Sigmoid colon (tissue), 6 donors: ENCODE measurements at regions not wholly inside any gene's neighbourhood (a gene's known extent, or its start where the extent isn't known, plus 50 kb on each side); places are given as distances from the start of the nearest gene placed in this dataset.

Source experiments
- DNase-seq: peaks from one replicate; pipeline ENCODE4 v3.0.0-alpha.2; 2019
- H3K27ac ChIP-seq, 4 donors: fragments of 200-600 bp; sonication (generic); one replicate each; pipeline ENCODE4 v1.5.1; 2016 to 2019; ENCODE audit warnings: mild to moderate bottlenecking in 1 of 4
- H3K27me3 ChIP-seq, 3 donors: fragments of 200-600 bp; sonication (generic); one replicate each; pipeline ENCODE4 v1.5.1; 2019; ENCODE audit warnings: mild to moderate bottlenecking in 1 of 3
- H3K36me3 ChIP-seq, 4 donors: fragments of 200-600 bp; sonication (generic); one replicate each; pipeline ENCODE4 v1.5.1; 2016 to 2019
- H3K4me1 ChIP-seq, 4 donors: fragments of 200-600 bp; sonication (generic); one replicate each; pipeline ENCODE4 v1.5.1; 2017 to 2019
- H3K4me3 ChIP-seq, 4 donors: fragments of 200-600 bp; sonication (generic); one replicate each; pipeline ENCODE4 v1.5.1; 2017 to 2019; ENCODE audit warnings: mild to moderate bottlenecking in 2 of 4, moderate library complexity in 1 of 4
- H3K9me3 ChIP-seq, 4 donors: fragments of 200-600 bp in 3 of 4; sonication (generic) in 3 of 4; one replicate each; pipeline versions ENCODE4 v1.5.1 to v1.6.1; 2013 to 2019
- EP300 ChIP-seq, 4 donors: sonication (generic); formaldehyde crosslinking; IDR thresholded peaks; one replicate each; pipeline ENCODE4 v1.6.1; 2017; ENCODE audit warnings: antibody characterized with exemption in 4 of 4
- POLR2A ChIP-seq, 2 donors: fragments of 450-650 bp; IDR thresholded peaks; one replicate each; pipeline ENCODE4 v1.6.1; 2016; ENCODE audit warnings: antibody characterized with exemption in 2 of 2, mild to moderate bottlenecking in 2 of 2, moderate library complexity in 2 of 2
- POLR2AphosphoS5 ChIP-seq, 4 donors: sonication (generic); formaldehyde crosslinking; IDR thresholded peaks; one replicate each; pipeline ENCODE4 v1.6.1; 2017; ENCODE audit warnings: antibody characterized with exemption in 4 of 4
- WGBS, 2 donors: extraction: QIAGEN DNeasy Blood & Tissue Kit; methylation state at CpG; one replicate each; pipeline ENCODE4 v1.1.7; 2013; 5-methylcytosine and 5-hydroxymethylcytosine counted together
- intact Hi-C: fragments of 100-400 bp; cut with DNase I; formaldehyde crosslinking; loops from one replicate; pipeline ENCODE4 v1.15.1; 2023
- TF ChIP-seq, protein P1 (sequence below), 4 experiments: fragments of 450-650 bp in 3 of 4; fragments of 200-600 bp in 1 of 4; IDR thresholded peaks; one replicate each; pipeline ENCODE4 v1.5.1; 2016 to 2019; ENCODE audit warnings: antibody characterized with exemption in 4 of 4, mild to moderate bottlenecking in 3 of 4, moderate library complexity in 2 of 4
- donor health status: healthy with polysubstance abuse.
- donor health status: healthy.

DNA sequence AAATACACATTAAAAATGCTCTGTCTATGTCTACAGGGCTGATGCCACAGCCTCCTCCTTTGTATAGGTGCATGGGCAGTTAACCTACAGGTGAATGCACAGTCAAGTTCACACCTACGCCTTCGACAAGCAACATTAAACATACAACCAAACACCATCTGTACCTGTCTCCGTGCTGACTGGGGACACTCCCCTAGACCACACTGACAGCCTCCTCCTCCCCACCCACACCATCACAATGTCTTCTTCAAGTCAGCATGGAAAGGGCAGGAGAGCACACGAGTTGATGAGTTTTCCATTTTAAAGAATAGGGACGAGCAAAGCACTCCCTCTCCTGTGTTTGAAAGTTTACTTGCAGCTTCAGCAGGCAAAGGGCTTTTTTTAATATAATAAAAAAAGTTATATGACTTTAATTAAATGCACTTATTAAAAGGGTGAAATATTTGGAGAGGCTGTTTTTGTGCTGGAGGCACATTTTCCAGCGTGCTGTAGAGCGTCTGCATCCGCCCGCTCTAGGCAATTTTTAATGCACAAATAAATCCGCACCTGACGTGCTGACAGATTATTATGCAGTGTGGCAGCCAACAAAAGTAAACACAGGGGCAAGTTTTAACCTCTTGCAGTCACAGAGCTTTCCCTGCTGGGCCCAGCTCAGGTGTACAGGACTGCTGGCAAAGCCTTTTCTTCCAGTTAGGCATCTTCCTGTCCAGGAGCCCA, 367.9 kb downstream of the SOX9 start:
- H3K27ac ChIP-seq: no peak overlapping the region
- intact Hi-C loops: no loop called here
- H3K9me3 ChIP-seq: peaks cover 0 to 4% (median 0%) of the 10 kb centered on the region in 4 donors
- H3K36me3 ChIP-seq: no peaks in the 10 kb centered on the region
- TF ChIP-seq EP300 (IDR thresholded peaks at IDR 0.05) (no peak), POLR2A (IDR thresholded peaks at IDR 0.05) (no peak), POLR2AphosphoS5 (IDR thresholded peaks at IDR 0.05) (no peak)
- TF ChIP-seq, protein P1, sequence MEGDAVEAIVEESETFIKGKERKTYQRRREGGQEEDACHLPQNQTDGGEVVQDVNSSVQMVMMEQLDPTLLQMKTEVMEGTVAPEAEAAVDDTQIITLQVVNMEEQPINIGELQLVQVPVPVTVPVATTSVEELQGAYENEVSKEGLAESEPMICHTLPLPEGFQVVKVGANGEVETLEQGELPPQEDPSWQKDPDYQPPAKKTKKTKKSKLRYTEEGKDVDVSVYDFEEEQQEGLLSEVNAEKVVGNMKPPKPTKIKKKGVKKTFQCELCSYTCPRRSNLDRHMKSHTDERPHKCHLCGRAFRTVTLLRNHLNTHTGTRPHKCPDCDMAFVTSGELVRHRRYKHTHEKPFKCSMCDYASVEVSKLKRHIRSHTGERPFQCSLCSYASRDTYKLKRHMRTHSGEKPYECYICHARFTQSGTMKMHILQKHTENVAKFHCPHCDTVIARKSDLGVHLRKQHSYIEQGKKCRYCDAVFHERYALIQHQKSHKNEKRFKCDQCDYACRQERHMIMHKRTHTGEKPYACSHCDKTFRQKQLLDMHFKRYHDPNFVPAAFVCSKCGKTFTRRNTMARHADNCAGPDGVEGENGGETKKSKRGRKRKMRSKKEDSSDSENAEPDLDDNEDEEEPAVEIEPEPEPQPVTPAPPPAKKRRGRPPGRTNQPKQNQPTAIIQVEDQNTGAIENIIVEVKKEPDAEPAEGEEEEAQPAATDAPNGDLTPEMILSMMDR (IDR thresholded peaks at IDR 0.05): no peak
- 15 to 53% methylated on average over 11 of the region's 11 CpGs for WGBS, 2 donors
- H3K4me1 ChIP-seq: no peaks in the 10 kb centered on the region
- peaks cover 0 to 7% (median 0%) of the 10 kb centered on the region in 3 donors for H3K27me3 ChIP-seq
- no peak overlapping the region for H3K4me3 ChIP-seq
- DNase-seq: no peak

DNA sequence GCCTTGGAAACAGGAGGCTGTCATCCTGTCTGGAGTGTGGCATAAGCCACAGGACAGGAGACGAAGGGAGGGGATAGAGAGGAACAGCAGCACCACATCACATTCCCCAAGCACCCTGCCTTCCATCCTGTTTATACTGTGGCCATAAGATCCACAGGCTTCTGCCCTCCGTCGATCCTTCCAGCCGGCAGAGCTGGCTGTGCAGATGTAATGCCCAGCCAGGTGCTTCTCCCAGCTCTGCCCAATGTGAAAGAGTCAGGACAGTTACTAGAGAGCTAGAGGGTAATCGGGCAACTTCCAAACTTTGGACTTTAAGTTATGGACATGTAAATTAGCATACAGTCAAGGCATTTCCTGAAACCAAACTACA, 368.4 kb downstream of the SOX9 start:
- no peak for DNase-seq
- WGBS, 2 donors: 5 to 33% methylated on average over 5 of the region's 5 CpGs
- intact Hi-C loops: no loop called here
- Histone ChIP-seq H3K9me3 (peaks cover 0 to 4% (median 0%) of the 10 kb centered on the region in 4 donors), H3K27me3 (peaks cover 0 to 7% (median 0%) of the 10 kb centered on the region in 3 donors), H3K27ac (no peak overlapping the region), H3K36me3 (no peaks in the 10 kb centered on the region), H3K4me1 (no peaks in the 10 kb centered on the region), H3K4me3 (no peak overlapping the region)
- no peak for TF ChIP-seq POLR2AphosphoS5 (IDR thresholded peaks at IDR 0.05)
- TF ChIP-seq POLR2A (IDR thresholded peaks at IDR 0.05): no peak
- TF ChIP-seq EP300 (IDR thresholded peaks at IDR 0.05): no peak

DNA sequence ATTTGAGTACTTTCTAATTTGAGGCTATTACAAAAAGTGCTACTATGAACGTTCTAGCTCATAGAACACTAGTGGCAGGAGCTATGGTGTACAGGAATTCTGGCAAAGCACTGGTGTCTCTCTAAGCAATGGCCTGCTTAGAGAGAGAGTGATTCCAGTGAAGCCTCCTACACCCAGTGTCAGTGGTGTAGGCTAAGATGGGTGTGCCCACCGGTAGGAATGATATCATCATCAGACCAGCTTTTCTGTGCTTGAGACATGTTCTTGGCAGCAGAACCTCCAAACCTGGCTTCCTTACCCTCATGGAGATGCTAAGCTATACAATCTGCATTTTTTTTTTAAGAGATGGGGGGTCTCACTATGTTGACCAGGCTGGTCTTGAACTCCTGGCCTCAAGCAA, 370.3 kb downstream of the SOX9 start:
- H3K36me3 ChIP-seq: no peaks in the 10 kb centered on the region
- no peaks in the 10 kb centered on the region for H3K4me1 ChIP-seq
- H3K27me3 ChIP-seq: peaks cover 0 to 7% (median 0%) of the 10 kb centered on the region in 3 donors
- WGBS, 2 donors: 84 to 90% methylated on average over 2 of the region's 2 CpGs
- TF ChIP-seq EP300 (IDR thresholded peaks at IDR 0.05): no peak
- TF ChIP-seq, protein P1 (IDR thresholded peaks at IDR 0.05): no peak
- TF ChIP-seq POLR2A (IDR thresholded peaks at IDR 0.05): no peak
- no peak for TF ChIP-seq POLR2AphosphoS5 (IDR thresholded peaks at IDR 0.05)
- H3K9me3 ChIP-seq: peaks cover 0 to 4% (median 0%) of the 10 kb centered on the region in 4 donors
- intact Hi-C loops: no loop called here
- no peak for DNase-seq
- no peak overlapping the region for H3K4me3 ChIP-seq
- no peak overlapping the region for H3K27ac ChIP-seq

DNA sequence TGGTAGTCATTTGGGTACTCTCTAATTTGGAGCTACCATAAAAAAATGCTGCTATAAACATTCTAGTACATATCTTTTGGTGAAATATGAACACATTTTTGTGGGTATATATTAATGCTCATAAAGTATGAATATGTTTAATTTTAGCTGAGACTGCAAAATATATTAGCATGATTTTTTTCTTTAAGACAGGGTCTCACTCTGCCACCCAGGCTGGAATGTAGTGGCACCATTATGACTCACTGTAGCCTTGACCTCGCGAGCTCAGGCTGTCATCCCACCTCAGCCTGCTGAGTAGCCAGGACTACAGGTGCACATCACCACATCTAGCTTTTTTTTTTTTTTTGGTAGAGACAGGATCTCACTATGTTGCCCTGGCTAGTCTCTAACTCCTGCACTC, 371.7 kb downstream of the SOX9 start:
- H3K36me3 ChIP-seq: no peaks in the 10 kb centered on the region
- peaks cover 0 to 4% (median 0%) of the 10 kb centered on the region in 4 donors for H3K9me3 ChIP-seq
- no peaks in the 10 kb centered on the region for H3K4me1 ChIP-seq
- H3K4me3 ChIP-seq: no peak overlapping the region
- no peak overlapping the region for H3K27ac ChIP-seq
- intact Hi-C loops: no loop called here
- WGBS, 2 donors: 98 to 99% methylated on average over 2 of the region's 2 CpGs
- H3K27me3 ChIP-seq: peaks cover 0 to 7% (median 0%) of the 10 kb centered on the region in 3 donors
- TF ChIP-seq POLR2AphosphoS5 (IDR thresholded peaks at IDR 0.05) (no peak), POLR2A (IDR thresholded peaks at IDR 0.05) (no peak)
- TF ChIP-seq, protein P1 (IDR thresholded peaks at IDR 0.05): no peak
- no peak for DNase-seq

DNA sequence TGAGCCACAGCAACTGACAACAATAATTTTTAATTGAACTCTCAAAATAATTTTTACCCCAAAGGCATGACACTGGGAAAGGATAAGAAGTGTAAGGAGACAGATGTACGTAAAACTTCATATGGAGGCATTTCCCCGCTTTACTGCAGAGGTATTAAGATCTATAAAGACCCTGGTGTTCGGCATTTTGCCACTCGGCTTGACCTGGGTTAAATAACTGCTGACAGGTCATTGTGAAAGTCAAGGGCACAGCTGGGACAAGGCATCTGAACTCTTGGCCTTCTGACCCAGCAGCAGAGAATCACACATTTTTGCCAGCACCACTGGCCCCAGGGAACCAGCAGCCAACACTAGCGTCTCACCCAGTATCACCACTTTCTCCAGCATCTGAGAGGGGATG, 372.1 kb downstream of the SOX9 start:
- TF ChIP-seq POLR2A (IDR thresholded peaks at IDR 0.05): no peak
- Histone ChIP-seq H3K36me3 (no peaks in the 10 kb centered on the region), H3K4me1 (no peaks in the 10 kb centered on the region), H3K27me3 (peaks cover 0 to 5% (median 0%) of the 10 kb centered on the region in 3 donors), H3K9me3 (peaks cover 0 to 4% (median 0%) of the 10 kb centered on the region in 4 donors), H3K4me3 (no peak overlapping the region), H3K27ac (no peak overlapping the region)
- 87 to 88% methylated on average over 5 of the region's 5 CpGs for WGBS, 2 donors
- DNase-seq: no peak
- intact Hi-C loops: no loop called here

DNA sequence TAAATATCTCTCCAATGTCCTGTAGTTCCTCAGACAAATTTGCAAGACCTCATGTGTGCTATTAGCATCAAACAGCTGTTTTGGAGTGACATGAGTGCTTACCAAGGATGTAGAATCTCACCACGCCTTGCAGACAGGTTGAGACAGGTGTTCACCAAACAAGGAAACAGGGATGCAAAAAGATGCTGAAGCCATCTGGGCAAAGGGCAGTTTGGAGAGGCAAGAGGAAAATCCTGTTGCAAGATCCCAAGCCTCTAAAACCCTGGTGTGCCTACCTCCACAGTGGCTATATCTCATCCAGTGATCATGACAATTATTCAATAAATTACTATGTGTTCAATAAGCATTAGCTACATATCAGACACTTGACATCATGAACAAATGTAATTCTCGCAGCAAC, 373.7 kb downstream of the SOX9 start:
- Histone ChIP-seq H3K4me3 (no peak overlapping the region), H3K4me1 (no peaks in the 10 kb centered on the region), H3K36me3 (no peaks in the 10 kb centered on the region), H3K27ac (no peak overlapping the region), H3K27me3 (no peaks in the 10 kb centered on the region), H3K9me3 (peaks cover 0 to 4% (median 0%) of the 10 kb centered on the region in 4 donors)
- 46 to 81% methylated on average over 2 of the region's 2 CpGs for WGBS, 2 donors
- TF ChIP-seq, protein P1 (IDR thresholded peaks at IDR 0.05): no peak
- no peak for TF ChIP-seq POLR2A (IDR thresholded peaks at IDR 0.05)
- no peak for TF ChIP-seq POLR2AphosphoS5 (IDR thresholded peaks at IDR 0.05)
- no peak for TF ChIP-seq EP300 (IDR thresholded peaks at IDR 0.05)
- no peak for DNase-seq
- intact Hi-C loops: no loop called here
